IPS-NIHi7 (cell line): ENCODE measurements at regions not wholly inside any gene's neighbourhood (a gene's known extent, or its start where the extent isn't known, plus 50 kb on each side); places are given as distances from the start of the nearest gene placed in this dataset.
A peak's percentile ranks its signal among the peaks of the same experiment; 100 is the strongest.
"Not testable (repeated sequence)": the region's sequence is repeated elsewhere in the genome, so short reads cannot be mapped to it uniquely, and the experiment has no call there.

Experiments
- DNase-seq: peaks from one replicate; pipeline ENCODE4 v3.0.0; 2012; ENCODE audit warnings: mixed read lengths; ENCODE audit errors: extremely low spot score

DNA sequence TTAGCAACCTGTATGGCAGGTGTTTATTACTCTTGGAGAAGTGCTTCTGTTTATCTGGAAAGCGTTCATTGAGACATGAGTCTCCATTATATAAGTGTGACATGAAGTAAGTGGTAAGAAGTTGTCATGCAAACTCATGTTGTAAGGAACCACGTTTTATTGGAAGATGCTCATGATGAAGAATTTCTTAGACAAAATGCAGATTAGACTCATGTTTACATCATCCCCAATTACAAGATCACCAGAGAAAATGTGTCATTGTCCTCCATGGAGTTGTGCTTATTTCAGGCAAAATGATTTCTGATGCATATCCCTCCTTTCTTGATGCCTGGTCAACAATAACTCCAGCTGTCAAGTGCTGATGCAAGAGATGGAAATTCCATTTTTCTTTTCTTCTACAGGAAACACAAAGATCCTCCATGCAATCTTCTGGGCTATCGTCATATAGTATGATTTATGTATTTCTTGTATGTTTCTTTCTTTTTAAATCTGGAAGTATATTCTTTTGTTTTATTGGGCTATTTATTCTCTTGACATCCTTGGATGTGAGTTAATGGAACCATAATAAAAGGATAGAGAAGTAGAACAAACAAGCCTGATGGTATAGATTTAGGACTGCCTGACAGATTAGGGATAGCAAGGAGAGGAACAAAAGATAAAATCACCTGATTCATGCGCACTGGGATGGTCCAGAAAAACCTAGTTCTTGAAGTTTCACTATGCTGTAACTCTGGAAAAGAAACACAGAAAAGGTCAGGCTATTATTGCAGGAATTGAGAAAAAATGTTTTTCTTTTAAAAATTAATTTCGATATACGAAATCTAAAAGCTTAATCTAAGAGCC is 50.7 kb upstream of the DIAPH3 start:
- no peak for DNase-seq

DNA sequence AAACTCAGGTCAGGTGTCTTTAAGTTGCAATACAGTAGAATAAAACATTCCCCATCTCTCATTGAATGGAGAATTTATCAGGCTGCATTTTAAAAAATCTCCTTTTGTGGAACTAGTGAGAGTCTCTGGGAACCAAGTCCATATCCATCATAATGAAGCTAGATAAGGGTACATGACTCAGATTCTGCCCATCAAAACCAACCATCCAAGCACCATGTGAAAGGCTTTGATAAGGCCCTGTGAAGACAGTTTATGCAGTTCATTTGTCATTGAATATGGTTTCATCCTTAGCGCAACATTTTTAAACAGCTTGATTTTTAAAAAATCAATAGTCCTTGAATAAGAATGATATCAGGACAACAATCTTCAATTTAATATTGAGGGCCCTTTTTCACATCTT is 56.3 kb upstream of the DIAPH3 start:
- no peak for DNase-seq

DNA sequence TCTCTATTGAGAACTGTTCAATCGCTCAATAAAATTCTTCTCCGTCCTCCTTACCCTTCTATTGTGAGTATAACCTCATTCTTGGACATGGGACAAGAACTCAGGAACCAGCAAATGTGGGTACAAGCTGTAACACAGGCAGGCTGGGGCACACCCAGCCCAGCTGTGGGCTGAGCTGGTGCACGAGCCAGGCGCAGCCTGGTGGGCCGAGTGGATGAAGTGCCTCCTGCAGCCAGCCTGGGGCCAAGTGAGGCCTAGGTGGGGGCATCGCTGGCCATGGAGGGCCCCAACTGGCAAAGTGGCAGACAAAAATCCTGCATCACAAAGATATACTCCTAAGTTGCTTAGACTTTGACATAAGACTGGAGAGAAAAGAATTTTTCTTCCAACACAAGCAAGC is 57.9 kb upstream of the DIAPH3 start:
- no peak for DNase-seq

DNA sequence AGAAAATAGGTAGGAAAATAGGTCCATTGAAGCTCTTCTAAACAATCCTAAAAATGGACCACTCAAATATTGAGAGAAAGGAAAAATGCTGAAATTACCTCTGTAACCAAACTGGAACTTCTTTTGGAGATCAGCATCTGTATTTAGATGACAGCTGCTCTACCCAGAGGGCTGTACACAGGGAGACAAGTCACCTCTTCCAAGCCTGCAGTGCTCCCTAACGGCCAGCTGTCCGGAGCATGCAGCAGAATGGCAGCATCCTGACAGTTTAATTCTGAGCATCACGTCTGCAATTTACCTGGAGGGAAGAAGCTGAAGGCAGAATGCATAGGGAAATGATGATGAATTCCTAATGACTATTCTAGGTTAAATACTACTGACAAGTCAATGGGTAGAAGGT is 62.8 kb upstream of the DIAPH3 start:
- DNase-seq, result peak; percentile 57

DNA sequence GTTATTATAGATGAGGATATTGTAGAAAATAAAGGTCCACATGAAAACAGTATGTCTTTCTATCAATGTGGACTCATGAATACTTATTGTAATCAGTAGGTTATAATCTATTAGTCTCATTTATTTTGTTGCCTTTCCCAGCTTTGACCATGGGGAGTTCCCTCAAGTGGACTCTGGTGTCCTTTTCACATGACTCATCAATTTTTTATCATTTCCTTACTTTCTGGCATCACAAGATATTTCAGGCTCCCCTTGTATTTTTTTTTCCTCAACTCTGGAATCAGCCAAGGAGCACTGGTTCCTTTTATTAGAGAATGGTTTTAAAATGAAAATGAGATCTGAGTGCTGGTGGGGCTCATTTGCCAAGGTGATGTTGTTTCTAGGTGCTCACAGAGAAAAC is 63.4 kb upstream of the DIAPH3 start:
- no peak for DNase-seq

DNA sequence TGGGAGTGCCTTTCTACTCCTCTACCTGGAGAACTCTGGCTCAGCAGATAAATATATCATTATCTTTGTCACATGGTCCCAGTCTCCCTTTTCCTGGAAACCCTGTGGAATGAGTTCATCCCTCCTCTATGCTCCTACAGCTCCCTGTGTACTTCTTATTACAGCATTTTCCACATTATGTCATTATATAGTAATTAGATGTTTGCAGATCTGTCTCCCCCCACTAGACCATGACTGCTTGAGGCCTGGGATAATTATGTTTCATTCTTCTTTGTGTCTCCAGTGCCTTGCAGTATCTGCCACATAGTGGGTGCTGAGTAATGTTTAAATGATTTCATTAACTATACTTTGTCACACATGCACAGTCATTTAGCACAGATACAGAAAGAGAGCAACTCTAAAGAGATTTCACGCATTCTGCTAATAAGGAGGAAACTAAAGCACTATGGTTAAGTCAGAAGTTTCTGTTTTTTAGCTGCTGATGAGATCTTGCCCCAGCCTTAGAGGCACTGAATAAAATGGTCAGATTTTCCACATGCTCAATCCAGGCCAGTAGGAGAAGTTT is 66.1 kb upstream of the DIAPH3 start:
- DNase-seq, result no peak

DNA sequence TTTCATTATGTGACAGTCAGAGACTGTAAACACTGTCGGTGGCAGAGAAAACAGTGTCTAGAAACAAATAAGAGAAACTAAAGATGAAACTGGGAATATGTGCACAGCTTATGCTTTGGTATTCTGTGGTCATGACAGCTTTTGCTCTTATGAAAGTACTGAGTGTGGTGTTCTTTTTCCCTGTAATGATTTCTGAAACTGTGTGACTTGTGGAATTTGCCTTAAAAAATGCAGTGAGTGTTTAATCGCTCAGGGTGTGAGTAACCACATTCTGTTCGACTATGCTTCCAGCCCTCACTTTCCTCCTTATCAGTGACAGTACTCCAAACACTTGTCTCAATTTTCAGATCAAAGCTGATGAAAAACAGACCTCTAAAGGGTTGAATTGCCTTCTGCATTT is 66.9 kb upstream of the DIAPH3 start:
- DNase-seq, result no peak

DNA sequence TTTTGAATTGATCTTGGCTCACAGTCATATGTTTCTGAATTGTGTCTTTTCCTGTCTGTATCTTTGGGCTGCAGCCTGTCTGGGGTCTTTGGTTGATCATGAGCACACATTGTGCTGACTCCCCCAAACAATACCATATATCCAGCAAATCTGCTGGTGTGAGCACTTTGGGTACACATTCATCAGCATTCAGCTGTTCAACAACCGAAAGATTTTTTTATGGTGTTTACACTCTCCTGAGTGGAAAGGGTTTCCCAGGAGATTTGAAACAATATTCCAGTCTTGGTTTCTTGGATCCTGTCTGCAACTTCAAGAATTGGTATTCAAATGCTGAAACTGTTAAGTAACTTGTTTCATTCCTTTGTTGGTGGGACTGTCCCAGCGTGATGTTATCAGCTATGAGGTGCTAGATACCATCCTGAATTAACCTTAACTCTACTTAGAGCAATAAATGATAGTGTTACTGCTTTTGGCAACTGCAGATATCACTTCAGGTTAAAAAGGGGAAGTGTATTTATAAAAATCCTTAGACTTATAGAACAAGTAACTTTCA is 78.4 kb upstream of the DIAPH3 start:
- no peak for DNase-seq

DNA sequence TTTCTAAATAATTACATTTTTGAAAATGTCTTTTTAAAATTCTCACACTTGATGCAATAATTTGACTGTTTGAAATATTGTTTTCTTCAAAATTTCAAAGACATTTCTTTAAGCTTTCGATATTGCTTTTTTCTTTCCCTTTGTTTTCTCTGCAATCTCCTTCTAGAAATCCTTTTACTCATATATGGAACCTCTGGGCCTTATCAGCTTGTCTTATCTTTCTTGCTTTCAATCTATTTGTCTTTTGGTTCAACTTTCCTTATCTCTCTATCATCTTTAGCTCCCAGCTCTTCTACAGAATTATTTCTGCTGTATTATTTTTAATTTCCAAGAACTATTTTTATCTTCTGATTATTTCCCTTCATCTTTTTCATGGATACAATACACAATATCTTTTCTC is 80.7 kb upstream of the DIAPH3 start:
- no peak for DNase-seq

DNA sequence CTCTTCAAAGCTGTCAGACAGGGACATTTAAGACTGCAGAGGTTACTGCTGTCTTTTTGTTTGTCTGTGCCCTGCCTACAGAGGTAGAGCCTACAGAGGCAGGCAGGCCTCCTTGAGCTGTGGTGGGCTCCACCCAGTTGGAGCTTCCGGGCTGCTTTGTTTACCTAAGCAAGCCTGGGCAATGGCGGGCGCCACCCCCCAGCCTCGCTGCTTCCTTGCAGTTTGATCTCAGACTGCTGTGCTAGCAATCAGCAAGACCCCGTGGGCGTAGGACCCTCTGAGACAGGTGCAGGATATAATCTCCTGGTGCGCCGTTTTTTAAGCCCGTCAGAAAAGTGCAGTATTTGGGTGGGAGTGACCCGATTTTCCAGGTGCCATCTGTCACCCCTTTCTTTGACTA is 87.7 kb upstream of the DIAPH3 start:
- DNase-seq, result not testable (repeated sequence)

DNA sequence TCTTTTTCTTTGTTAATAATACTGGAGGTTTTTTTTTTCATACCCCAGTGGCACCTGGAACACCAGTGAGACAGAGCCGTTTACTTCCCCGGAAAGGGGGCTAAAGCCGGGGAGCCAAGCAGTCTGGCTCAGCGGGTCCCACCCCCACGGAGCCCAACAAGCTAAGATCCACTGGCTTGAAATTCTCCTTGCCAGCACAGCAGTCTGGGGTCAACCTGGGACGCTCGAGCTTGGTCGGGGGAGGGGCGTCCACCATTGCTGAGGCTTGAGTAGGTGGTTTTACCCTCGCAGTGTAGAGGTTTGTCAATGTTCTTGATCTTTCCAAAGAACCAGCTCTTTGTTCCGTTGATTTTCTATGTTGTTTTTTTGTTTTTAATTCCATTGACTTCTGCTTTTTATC is 94.6 kb upstream of the DIAPH3 start:
- DNase-seq, result no peak

DNA sequence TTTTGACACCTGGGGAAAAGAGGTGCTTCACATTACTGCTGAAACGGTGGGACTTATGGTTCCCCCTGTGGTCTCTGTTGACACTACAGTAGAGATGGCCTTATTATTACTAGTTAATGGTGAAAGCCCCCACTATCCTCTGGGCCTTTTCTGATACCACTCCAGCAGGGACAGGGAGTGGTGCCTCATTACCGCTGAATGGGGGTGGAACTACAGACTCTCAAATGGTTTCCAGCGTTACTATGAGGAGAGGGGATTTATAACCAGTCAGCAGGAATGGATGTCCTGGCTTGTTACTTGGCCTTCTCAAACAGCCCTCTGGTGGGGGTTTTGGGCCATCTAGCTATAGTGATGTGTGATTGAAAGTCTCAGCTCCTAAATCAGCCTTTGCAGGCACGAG is 96.7 kb upstream of the DIAPH3 start:
- DNase-seq, result peak; percentile 29

DNA sequence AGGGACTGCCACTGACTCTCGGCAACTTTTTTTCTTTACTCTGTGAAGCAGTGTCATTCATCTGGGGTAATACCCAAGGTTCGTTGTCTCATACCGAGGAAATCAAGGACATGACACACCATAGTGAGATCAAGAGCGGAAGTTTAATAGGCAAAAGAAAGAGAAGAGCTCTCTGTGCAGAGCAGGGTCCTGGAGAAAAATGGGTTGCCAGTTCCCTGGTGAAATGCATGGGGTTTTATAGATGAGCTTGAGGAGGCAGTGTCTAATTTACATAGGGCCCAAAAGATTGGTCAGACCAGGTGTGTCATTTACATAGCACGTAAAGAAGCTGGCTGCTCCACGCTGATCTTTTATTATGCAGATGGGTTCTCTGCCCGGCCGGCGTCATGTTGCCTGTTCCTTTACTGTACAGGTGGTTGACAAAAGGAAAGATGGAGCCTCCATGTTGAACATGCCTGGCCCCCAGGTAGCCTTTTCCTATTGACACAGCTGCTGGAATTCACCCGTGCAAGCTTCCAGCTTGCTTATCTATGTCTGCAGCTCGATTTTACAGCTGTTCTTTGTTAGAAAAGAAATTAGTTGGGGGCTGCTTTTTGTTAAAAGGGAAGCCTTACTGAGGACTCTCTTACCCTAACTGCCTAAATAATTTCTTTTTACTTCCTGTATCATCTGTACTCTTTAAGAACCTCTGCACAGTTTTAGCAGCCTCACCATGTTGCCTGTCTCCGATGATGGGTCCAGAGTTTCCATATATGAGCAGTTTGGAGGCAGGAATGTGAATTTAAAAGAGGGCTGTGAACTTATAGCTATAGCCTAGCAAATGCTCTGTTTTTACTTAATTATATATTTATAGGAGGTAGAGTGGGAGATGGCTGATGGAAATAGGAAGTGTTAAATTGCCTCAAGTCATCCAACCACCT is 98.0 kb upstream of the DIAPH3 start:
- peak; percentile 24 for DNase-seq

DNA sequence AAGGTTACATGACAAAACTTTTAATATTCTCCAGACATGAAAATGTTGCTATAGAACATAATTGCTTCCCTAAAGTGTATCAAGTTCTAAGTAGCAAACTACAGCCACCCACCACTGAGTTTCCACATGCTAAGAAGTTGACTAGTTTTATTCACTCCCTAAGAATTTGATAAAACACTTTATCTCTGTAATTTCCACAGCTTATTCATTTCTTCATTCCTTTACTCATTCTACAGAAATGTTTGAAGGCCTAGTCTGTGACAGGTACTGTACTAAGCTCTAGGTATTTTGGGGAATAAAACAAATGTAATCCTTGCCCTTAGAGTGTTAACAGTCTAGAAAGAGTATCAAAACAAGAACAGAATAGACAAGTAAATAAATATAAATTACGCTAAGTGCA is 101.8 kb upstream of the DIAPH3 start:
- DNase-seq, result no peak

DNA sequence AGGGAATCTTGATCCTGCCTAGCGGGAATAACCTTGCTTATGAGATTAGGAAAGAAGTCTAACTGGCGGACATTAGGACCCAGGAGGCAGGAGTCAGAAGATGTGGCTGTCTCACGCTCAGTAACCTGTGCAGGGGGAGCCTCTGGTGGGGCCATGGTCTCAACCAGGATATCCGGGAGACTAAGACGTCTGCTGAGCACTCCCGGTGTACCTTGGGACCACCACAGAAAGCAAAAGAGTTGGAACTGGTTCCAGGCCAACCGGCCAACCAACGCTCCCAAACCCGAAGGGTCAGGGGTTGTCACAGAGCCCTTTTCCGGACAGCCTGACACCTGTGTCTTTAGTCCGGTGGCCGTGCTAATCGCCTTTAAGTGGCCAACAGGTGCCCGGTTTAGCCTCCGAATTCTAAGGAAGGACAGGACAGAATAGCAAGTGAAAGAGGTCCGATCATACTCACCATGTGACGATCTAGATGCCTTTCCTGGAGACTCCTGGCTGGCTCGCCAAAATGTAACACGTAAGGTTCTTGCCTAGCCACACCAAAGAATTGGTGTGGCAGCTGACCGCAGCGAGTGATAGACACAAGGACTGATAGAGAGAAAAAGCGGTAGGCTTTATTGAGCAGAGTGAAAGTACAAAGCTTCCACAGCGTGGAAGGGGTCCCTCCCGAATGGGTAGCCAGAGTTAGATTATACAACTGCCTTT is 103.9 kb upstream of the DIAPH3 start:
- DNase-seq, result no peak

DNA sequence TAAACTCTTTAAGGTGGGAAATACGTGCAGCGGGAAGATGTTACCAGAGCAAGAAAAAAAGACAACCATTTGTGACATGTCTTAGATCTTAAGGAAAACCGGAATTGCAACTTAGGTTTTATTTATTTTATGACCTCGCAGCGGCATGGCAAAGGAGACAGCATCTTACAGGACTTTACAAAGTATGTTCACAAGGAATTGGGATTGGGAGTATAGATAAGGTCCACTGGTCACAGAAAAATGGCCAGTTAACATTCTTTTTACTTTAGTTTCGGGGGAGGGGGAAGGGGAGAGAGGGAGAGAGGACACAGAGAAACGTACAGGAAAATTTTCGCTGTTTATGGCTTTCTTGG is 104.5 kb upstream of the DIAPH3 start:
- DNase-seq, result no peak

DNA sequence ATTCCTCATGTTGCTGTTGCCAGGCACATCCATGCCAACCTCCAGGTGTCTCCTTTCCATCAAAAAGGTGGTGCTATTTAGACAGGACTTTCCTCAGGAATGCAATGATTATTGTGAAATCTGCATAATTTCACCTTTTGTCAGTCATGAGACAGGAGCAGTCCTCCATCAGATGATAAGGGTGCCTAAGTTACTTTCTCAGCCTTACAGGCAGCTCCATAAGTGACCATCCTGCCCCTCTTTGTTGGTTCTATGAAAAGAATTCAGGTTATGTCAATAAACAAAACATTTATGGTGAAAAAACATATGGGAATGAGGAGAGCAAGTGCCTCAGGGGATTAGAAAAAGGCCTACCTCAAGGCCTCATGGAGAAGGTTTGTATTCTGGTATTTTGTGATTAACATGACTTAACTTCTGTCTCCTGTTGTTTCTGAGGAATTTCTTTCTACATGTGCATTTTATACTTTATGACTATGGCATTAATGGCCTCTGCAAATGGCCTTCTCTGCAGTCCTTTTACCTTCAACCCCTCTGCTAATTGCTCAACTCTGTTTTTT is 110.3 kb upstream of the DIAPH3 start:
- no peak for DNase-seq

DNA sequence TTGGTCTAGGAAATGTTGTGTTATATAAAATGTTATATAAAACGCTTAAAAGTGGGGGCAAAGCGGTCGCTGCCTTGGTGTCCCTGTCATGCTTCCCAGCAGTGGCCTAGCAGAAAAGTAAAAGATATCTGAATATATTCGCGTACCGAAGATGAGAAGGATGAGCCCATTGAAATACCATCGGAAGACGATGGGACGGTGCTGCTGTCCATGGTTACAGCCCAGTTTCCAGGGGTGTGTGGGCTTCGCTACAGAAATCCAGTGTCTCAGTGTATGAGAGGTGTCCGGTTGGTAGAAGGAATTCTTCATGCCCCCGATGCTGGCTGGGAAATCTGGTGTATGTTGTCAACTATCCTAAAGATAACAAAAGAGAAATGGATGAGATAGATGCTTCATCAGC is 110.9 kb upstream of the DIAPH3 start:
- DNase-seq, result no peak

DNA sequence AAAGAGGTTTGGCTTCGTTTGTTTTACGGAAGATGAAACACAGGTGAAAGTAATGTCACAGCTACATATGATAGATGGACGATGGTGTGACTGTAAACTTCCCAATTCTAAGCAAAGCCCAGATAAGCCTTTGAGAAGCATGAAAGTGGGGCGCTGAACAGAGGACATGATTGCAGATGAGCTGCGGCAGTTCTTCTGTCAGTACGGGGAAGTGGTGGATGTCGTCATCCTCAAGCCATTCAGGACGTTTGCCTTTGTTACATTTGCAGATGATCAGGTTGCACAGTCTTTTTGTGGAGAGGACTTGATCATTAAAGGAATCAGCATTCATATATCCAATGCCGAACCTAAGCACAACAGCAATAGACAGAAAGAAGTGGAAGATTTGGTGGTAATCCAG is 111.5 kb upstream of the DIAPH3 start:
- DNase-seq, result no peak

DNA sequence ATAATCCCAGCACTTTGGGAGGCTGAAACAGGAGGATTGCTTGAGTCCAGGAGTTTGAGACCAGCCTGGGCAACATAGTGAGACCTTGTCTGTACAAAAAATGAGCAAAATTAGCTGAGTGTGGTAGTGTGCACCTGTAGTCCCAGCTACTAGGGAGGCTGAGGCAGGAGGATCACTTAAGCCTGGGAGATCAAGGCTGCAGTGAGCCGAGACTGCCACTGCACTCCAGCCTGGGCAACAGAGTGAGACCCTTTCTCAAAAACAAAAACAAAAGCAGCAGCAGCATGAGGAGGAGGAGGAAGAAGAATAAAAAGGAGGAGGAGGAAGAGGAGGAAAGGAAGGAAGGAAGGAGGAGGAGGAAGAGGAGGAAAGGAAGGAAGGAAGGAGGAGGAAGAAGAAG is 116.5 kb upstream of the TDRD3 start:
- not testable (repeated sequence) for DNase-seq

DNA sequence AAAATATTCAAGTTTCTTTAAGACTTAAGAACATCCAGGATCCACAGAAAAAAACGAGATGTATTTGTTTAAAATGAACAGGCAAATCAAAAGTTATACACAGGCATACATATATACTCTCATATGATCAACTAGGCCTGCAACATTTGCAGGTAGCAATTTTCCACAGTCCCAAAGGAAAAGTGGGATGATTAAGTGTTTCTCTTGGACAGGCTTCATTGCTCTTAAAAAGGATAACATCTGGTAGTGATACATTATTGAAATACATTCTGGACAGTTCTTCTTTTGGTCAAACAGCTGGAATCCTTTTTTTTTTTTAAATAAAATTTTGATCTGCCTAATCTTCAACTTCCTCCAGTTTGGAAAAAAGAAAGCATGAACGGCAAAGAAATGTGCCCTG is 114.8 kb upstream of the TDRD3 start:
- DNase-seq, result no peak

DNA sequence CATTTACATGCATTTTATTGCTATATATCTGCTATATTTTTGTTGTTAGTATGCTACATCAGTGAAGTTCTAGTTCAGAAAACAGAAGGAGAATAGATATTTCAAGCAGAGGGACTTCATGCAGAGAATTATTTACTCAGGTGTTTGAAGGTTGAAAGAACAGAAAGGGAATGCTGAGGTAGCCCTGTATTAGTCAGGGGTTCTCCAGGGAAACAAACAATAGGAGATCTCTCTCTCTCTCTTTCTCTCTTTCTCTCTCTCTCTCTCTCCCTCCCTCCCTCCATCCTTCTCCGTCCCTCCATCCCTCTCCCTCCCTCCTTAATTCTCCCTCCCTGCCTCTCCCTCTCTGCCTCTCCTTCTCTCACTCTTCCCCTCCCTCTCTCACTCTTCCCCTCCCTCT is 114.3 kb upstream of the TDRD3 start:
- no peak for DNase-seq
